ENCODE measurements at regions not wholly inside any gene's neighbourhood (a gene's known extent, or its start where the extent isn't known, plus 50 kb on each side); places are given as distances from the start of the nearest gene placed in this dataset.

- Histone ChIP-seq H3K9me3 (no peaks in the 10 kb centered on the region), H3K27ac (no peak overlapping the region), H3K36me3 (no peaks in the 10 kb centered on the region), H3K27me3 (no peaks in the 10 kb centered on the region), H3K4me3 (no peak overlapping the region), H3K4me1 (no peaks in the 10 kb centered on the region)
- DNase-seq: no peak
- in situ Hi-C loops (cut with MboI; ENCODE audit: low sequenced_read_pairs in 4 of 4): no loop called here
- no peak for TF ChIP-seq POLR2A (IDR thresholded peaks at IDR 0.05)
- no peak for TF ChIP-seq CTCF (IDR thresholded peaks at IDR 0.05 in 4 of 5, conservative IDR thresholded peaks at IDR 0.05 in 1 of 5)
- intact Hi-C loops (cut with DNase I; ENCODE audit: low total_unique reads): no loop called here
- ATAC-seq: no peak
These were observed 224.5 kb downstream of the EN1 start for GRCh38 chr2:118622913-118623312.

- in situ Hi-C loops (cut with MboI; ENCODE audit: low sequenced_read_pairs in 4 of 4): no loop called here
- H3K27ac ChIP-seq: no peak overlapping the region
- TF ChIP-seq CTCF (IDR thresholded peaks at IDR 0.05 in 4 of 5, conservative IDR thresholded peaks at IDR 0.05 in 1 of 5): no peak
- TF ChIP-seq POLR2A (IDR thresholded peaks at IDR 0.05): no peak
These were observed 225.3 kb downstream of the EN1 start for GRCh38 chr2:118622108-118622507.

GRCh38 chr2:118618279-118618678 lies 229.2 kb downstream of the EN1 start:
- Histone ChIP-seq H3K27ac (no peak overlapping the region), H3K4me1 (no peaks in the 10 kb centered on the region), H3K4me3 (no peak overlapping the region), H3K9me3 (no peaks in the 10 kb centered on the region), H3K27me3 (peaks cover 0 to 3% (median 0%) of the 10 kb centered on the region in 3 donors), H3K36me3 (no peaks in the 10 kb centered on the region)
- TF ChIP-seq POLR2A (IDR thresholded peaks at IDR 0.05) (no peak), CTCF (IDR thresholded peaks at IDR 0.05 in 4 of 5, conservative IDR thresholded peaks at IDR 0.05 in 1 of 5) (no peak)
- DNase-seq: no peak
- intact Hi-C loops (cut with DNase I; ENCODE audit: low total_unique reads) (no loop called here), in situ Hi-C loops (cut with MboI; ENCODE audit: low sequenced_read_pairs in 4 of 4) (no loop called here)
- no peak for ATAC-seq

More at GRCh38 chr2:118622108-118622507, 225.3 kb downstream of the EN1 start:
- Histone ChIP-seq H3K4me1 (no peaks in the 10 kb centered on the region), H3K9me3 (no peaks in the 10 kb centered on the region), H3K27me3 (no peaks in the 10 kb centered on the region), H3K36me3 (no peaks in the 10 kb centered on the region), H3K4me3 (no peak overlapping the region)
- intact Hi-C loops (cut with DNase I; ENCODE audit: low total_unique reads): no loop called here
- ATAC-seq (no peak), DNase-seq (no peak)

GRCh38 chr2:118616432-118616831 lies 231.0 kb downstream of the EN1 start:
- in situ Hi-C loops (cut with MboI; ENCODE audit: low sequenced_read_pairs in 4 of 4): no loop called here
- no peaks in the 10 kb centered on the region for H3K4me1 ChIP-seq
- DNase-seq (no peak), ATAC-seq (no peak)
- peaks cover 0 to 3% (median 0%) of the 10 kb centered on the region in 3 donors for H3K27me3 ChIP-seq
- H3K4me3 ChIP-seq: no peak overlapping the region
- no peaks in the 10 kb centered on the region for H3K9me3 ChIP-seq
- TF ChIP-seq CTCF (IDR thresholded peaks at IDR 0.05 in 4 of 5, conservative IDR thresholded peaks at IDR 0.05 in 1 of 5) (no peak), POLR2A (IDR thresholded peaks at IDR 0.05) (no peak)
- H3K36me3 ChIP-seq: no peaks in the 10 kb centered on the region
- no peak overlapping the region for H3K27ac ChIP-seq
- intact Hi-C loops (cut with DNase I; ENCODE audit: low total_unique reads): no loop called here

- TF ChIP-seq POLR2A (IDR thresholded peaks at IDR 0.05) (no peak), CTCF (IDR thresholded peaks at IDR 0.05 in 4 of 5, conservative IDR thresholded peaks at IDR 0.05 in 1 of 5) (no peak)
- no peaks in the 10 kb centered on the region for H3K36me3 ChIP-seq
- no peaks in the 10 kb centered on the region for H3K9me3 ChIP-seq
- H3K27ac ChIP-seq: no peak overlapping the region
- H3K4me1 ChIP-seq: no peaks in the 10 kb centered on the region
- ATAC-seq (no peak), DNase-seq (no peak)
- in situ Hi-C loops (cut with MboI; ENCODE audit: low sequenced_read_pairs in 4 of 4): no loop called here
- no peak overlapping the region for H3K4me3 ChIP-seq
- intact Hi-C loops (cut with DNase I; ENCODE audit: low total_unique reads): no loop called here
- peaks cover 0 to 3% (median 0%) of the 10 kb centered on the region in 3 donors for H3K27me3 ChIP-seq
These were observed 232.6 kb downstream of the EN1 start for GRCh38 chr2:118614841-118615271.
